ENCODE measurements at regions not wholly inside any gene's neighbourhood (a gene's known extent, or its start where the extent isn't known, plus 50 kb on each side); places are given as distances from the start of the nearest gene placed in this dataset.
"Not testable (repeated sequence)": the region's sequence is repeated elsewhere in the genome, so short reads cannot be mapped to it uniquely, and the experiment has no call there.

GRCh38 chr5:120298981-120299380, 165.1 kb upstream of the PRR16 start:
- DNase-seq (ENCODE audit: low read depth in 4 of 4, low spot score in 3 of 4), result no peak

- DNase-seq (ENCODE audit: low read depth in 4 of 4, low spot score in 3 of 4), result no peak
Observed at GRCh38 chr5:120304663-120305062, 159.4 kb upstream of the PRR16 start.

GRCh38 chr5:120306303-120306702, 157.8 kb upstream of the PRR16 start:
- DNase-seq (ENCODE audit: low read depth in 4 of 4, low spot score in 3 of 4), result no peak

- DNase-seq (ENCODE audit: low read depth in 4 of 4, low spot score in 3 of 4), result no peak
Observed at GRCh38 chr5:120314191-120314590, 149.9 kb upstream of the PRR16 start.

GRCh38 chr5:120320626-120321025, 143.5 kb upstream of the PRR16 start:
- no peak for DNase-seq (ENCODE audit: low read depth in 4 of 4, low spot score in 3 of 4)

GRCh38 chr5:120326651-120327050, 137.4 kb upstream of the PRR16 start:
- no peak for DNase-seq (ENCODE audit: low read depth in 4 of 4, low spot score in 3 of 4)

- DNase-seq (ENCODE audit: low read depth in 4 of 4, low spot score in 3 of 4), result no peak
Observed at GRCh38 chr5:120327180-120327579, 136.9 kb upstream of the PRR16 start.

GRCh38 chr5:120329095-120329494, 135.0 kb upstream of the PRR16 start:
- no peak for DNase-seq (ENCODE audit: low read depth in 4 of 4, low spot score in 3 of 4)

- no peak for DNase-seq (ENCODE audit: low read depth in 4 of 4, low spot score in 3 of 4)
Observed at GRCh38 chr5:120330558-120330957, 133.5 kb upstream of the PRR16 start.

GRCh38 chr5:120344181-120344580, 119.9 kb upstream of the PRR16 start:
- no peak for DNase-seq (ENCODE audit: low read depth in 4 of 4, low spot score in 3 of 4)

- no peak for DNase-seq (ENCODE audit: low read depth in 4 of 4, low spot score in 3 of 4)
Observed at GRCh38 chr5:120345947-120346346, 118.2 kb upstream of the PRR16 start.

GRCh38 chr5:120351071-120351470, 113.0 kb upstream of the PRR16 start:
- DNase-seq (ENCODE audit: low read depth in 4 of 4, low spot score in 3 of 4), result not testable (repeated sequence)

GRCh38 chr5:120354126-120354525, 110.0 kb upstream of the PRR16 start:
- no peak for DNase-seq (ENCODE audit: low read depth in 4 of 4, low spot score in 3 of 4)

GRCh38 chr5:120358949-120359348, 105.2 kb upstream of the PRR16 start:
- DNase-seq (ENCODE audit: low read depth in 4 of 4, low spot score in 3 of 4), result no peak

- no peak for DNase-seq (ENCODE audit: low read depth in 4 of 4, low spot score in 3 of 4)
Observed at GRCh38 chr5:120361941-120362340, 102.2 kb upstream of the PRR16 start.

- DNase-seq (ENCODE audit: low read depth in 4 of 4, low spot score in 3 of 4), result no peak
Observed at GRCh38 chr5:120362426-120362825, 101.7 kb upstream of the PRR16 start.

GRCh38 chr5:120365656-120366446, 98.2 kb upstream of the PRR16 start:
- DNase-seq (ENCODE audit: low read depth in 4 of 4, low spot score in 3 of 4), result no peak

- no peak for DNase-seq (ENCODE audit: low read depth in 4 of 4, low spot score in 3 of 4)
Observed at GRCh38 chr5:120367896-120368634, 96.0 kb upstream of the PRR16 start.

- DNase-seq (ENCODE audit: low read depth in 4 of 4, low spot score in 3 of 4), result no peak
Observed at GRCh38 chr5:120368923-120369715, 95.0 kb upstream of the PRR16 start.

GRCh38 chr5:120372899-120373298, 91.2 kb upstream of the PRR16 start:
- DNase-seq (ENCODE audit: low read depth in 4 of 4, low spot score in 3 of 4), result no peak

- DNase-seq (ENCODE audit: low read depth in 4 of 4, low spot score in 3 of 4), result no peak
Observed at GRCh38 chr5:120375248-120375647, 88.9 kb upstream of the PRR16 start.
